ENCODE measurements at regions not wholly inside any gene's neighbourhood (a gene's known extent, or its start where the extent isn't known, plus 50 kb on each side); places are given as distances from the start of the nearest gene placed in this dataset.
"Not testable (repeated sequence)": the region's sequence is repeated elsewhere in the genome, so short reads cannot be mapped to it uniquely, and the experiment has no call there.

GRCh38 chr3:72627271-72627670 is 221.0 kb downstream of the SHQ1 start:
- no peak for DNase-seq (ENCODE audit: low spot score)

DNA sequence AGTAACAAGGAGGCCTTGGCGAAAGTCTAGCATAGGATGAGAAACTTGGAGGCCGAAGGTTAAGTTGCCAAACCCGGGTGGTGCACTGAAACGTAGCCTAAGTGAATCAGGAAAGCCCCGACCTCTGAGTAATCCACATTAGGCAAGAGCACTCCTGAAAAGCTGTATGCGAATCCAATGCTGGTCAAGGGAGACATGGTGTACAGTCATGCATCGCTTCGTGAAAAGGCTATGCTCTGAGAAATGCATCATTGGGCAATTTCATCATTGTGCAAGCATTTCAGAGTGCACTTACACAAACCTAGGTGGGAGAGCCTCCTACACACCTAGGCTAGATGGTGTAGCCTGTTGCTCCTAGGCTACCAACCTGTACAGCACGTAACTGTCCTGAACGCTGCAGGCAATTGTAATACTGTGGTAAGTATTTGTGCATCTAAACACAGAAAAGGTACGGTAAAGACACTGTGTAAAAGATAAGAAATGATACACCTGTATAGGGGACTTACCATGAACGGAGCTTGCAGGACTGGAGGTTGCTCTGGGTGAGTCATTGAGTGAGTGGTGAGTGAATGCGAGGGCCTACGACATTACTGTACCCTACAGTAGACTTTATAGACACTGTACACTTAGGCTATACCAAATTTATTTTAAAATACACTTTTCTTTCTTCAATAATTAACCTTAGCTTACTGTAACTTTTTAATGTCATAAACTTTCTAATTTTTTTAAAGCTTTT is 222.5 kb downstream of the SHQ1 start:
- no peak for DNase-seq (ENCODE audit: low spot score)

GRCh38 chr3:72624656-72625055 is 223.6 kb downstream of the SHQ1 start:
- DNase-seq (ENCODE audit: low spot score), result no peak

- DNase-seq (ENCODE audit: low spot score), result no peak
Measured at GRCh38 chr3:72618739-72619138, 229.5 kb downstream of the SHQ1 start.

DNA sequence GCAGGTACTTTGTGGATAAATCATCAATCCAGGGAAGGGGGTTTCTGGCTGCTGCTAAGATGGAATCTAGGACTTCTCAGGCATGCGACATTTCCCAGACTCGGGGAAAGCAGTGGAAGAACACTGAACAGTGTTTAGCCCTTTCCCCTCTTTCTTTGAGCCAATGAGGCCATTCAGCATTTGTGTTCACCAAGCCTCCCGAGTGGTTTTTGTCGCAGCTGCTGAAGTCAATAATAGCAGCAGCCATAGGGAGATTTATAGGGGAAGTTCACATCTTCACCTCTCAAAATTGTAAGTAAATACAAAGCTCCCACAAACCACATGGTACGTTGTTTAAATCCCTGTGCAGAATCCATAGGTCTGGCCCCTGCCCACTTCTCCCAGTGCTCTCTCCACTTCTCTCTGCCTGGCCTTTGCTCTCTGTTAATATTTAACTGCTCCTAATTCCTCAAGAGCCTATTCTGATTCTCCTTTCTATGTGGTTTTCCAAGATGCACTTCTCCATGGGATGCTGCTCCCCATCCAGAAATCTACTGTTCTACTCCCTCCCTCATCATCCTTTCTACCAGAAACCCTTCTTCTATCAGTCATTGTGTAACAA is 230.7 kb downstream of the SHQ1 start:
- DNase-seq (ENCODE audit: low spot score), result no peak

GRCh38 chr3:72615776-72616175 is 232.5 kb downstream of the SHQ1 start:
- DNase-seq (ENCODE audit: low spot score), result no peak

DNA sequence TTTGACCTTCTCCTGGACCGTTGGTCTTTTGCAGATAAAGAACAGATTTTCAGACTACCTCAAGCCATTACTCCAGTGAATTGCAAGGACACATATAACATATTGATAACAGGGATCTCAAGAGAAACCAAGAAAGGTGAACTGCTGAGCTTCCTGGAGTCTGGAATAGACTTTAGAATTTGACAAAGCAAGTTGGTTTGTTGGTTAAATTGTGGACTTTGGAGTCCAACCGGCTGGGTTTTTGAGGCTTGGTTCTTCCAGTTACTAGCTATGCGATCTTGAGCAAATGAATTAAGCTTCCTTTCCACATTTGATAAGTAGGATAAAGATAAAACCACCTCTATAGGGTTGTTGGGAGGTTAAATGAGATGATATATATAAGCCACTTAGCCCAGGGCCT is 233.1 kb downstream of the SHQ1 start:
- no peak for DNase-seq (ENCODE audit: low spot score)

- DNase-seq (ENCODE audit: low spot score), result no peak
Measured at GRCh38 chr3:72614394-72615074, 233.7 kb downstream of the SHQ1 start.

DNA sequence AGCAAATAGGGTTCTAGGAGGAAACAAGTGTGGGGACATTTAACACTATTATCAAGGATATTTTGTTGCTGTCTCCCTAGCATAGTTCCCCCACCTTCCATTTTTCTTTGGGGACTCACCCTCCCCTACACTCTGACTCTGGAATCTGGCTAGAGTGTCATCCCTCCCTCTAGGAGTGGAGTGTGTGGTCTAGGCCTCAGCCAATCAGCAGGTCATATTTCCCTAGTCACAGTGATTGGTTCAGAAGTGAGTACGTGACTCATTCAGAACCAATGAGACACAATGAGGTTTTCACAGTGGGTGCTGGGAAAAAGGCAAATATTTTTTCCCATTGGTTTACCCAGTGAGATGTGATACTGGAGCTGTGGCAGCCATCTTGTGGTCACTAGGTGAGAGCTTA is 234.4 kb downstream of the SHQ1 start:
- DNase-seq (ENCODE audit: low spot score), result no peak

DNA sequence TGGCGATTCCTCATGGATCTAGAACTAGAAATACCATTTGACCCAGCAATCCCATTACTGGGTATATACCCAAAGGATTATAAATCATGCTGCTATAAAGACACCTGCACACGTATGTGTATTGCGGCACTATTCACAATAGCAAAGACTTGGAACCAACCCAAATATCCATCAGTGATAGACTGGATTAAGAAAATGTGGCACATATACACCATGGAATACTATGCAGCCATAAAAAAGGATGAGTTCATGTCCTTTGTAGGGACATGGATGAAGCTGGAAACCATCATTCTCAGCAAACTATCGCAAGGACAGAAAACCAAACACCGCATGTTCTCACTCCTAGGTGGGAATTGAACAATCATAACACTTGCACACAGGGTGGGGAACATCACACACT is 239.1 kb downstream of the SHQ1 start:
- DNase-seq (ENCODE audit: low spot score), result not testable (repeated sequence)

DNA sequence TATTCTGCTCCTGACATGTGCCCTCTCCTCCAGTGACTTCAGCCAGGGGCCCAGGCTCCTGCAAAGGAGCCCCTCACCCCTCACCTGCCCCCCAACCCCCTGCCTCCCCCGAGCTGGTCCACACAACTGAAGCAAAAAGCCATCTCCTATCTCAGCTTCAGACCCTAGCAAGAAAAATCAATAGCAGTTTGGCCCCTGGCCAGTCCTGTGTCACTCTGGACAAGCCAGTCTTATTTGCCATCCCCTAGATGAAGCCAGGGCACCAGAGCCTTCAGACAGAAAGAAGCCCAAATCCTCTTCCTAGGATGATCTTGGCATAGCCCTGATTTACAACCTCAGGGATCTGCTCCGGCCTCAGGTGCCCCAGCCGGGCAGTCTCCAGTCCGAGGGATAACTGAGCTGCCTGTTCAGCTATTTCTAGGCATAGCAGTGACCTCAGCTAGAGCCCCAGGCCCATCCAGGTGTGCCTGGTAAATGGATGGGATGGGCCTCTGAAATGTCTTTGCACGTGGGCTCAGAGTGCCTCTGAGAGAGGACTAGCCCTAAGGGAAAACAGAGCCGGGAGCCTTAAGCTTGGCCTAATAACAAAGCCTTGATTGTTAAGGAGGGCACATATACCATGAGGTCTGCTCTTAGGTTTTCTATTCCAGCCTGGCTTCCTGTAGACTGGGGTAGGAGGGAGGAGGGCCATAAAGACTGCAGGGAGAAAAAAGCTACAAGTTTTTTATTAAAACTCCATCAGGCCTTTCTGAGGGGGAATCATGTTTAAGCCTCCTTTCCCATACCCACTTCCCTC is 242.0 kb downstream of the SHQ1 start:
- DNase-seq (ENCODE audit: low spot score), result peak; percentile 35

- no peak for DNase-seq (ENCODE audit: low spot score)
Measured at GRCh38 chr3:72604328-72604727, 243.9 kb downstream of the SHQ1 start.

- DNase-seq (ENCODE audit: low spot score), result no peak
Measured at GRCh38 chr3:72601983-72602750, 246.1 kb downstream of the SHQ1 start.

GRCh38 chr3:72601060-72601459 is 247.2 kb downstream of the SHQ1 start:
- DNase-seq (ENCODE audit: low spot score), result no peak

GRCh38 chr3:72597756-72598195 is 250.5 kb downstream of the SHQ1 start:
- no peak for DNase-seq (ENCODE audit: low spot score)

GRCh38 chr3:72597043-72597442 is 251.2 kb downstream of the SHQ1 start:
- DNase-seq (ENCODE audit: low spot score), result no peak

GRCh38 chr3:72595927-72596610 is 252.2 kb downstream of the SHQ1 start:
- no peak for DNase-seq (ENCODE audit: low spot score)

DNA sequence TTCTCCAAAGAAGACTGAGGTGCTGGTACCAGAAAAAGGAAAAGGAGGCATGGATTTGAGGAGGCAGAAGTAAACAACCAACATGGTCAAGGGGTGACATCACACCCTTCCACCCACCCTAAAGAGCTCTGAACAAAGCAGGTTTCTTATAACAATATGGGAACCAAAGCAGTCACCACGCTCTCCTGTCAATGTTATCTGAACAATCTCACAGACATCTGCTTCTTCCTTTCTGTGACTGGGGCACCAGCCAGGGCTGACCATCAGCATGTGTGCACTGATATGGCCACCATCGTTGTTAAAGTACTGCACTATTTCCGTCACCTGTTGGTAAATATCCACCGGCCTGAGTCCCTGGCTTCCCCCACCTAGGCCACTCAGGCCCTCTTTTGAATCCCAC is 252.9 kb downstream of the SHQ1 start:
- no peak for DNase-seq (ENCODE audit: low spot score)

GRCh38 chr3:72594615-72595215 is 253.5 kb downstream of the SHQ1 start:
- no peak for DNase-seq (ENCODE audit: low spot score)

DNA sequence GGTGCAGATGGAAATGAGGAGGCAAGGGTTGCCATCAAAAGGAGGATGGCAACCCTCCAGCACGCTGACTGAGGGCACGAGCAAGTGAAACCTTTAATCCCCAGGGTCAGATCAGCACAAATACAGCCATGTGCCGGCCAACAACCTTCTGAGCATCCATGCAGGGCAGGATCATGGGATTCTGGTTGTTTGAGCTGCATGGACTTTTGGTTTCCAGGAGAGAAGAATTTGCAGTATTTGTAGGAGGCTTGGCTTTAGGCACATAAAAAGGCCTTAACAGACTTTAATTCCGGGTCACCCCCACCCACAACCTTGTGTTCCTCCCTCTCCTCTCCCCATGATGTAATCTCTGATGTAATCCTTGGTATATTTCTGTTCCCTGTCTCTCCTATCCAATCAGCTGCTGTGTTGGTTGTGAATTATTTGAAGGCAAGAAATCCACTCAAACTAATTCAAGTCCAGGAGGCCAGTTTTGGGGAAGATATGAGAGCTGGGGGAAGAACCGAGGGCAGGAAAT is 254.3 kb downstream of the SHQ1 start:
- no peak for DNase-seq (ENCODE audit: low spot score)

Measured in HuH-7.5 (cell line).